ENCODE measurements at regions not wholly inside any gene's neighbourhood (a gene's known extent, or its start where the extent isn't known, plus 50 kb on each side); places are given as distances from the start of the nearest gene placed in this dataset.

GRCh38 chr5:123720339-123720738 is 208.4 kb downstream of the CSNK1G3 start:
- no peak for DNase-seq (ENCODE audit: low spot score)
- no peak for ATAC-seq (ENCODE audit: low FRiP score)
- no peak for TF ChIP-seq CTCF (IDR thresholded peaks at IDR 0.05)

GRCh38 chr5:123719004-123719403 is 207.0 kb downstream of the CSNK1G3 start:
- TF ChIP-seq CTCF (IDR thresholded peaks at IDR 0.05), result no peak
- ATAC-seq (ENCODE audit: low FRiP score), result no peak

GRCh38 chr5:123718238-123718637 is 206.3 kb downstream of the CSNK1G3 start:
- no peak for DNase-seq (ENCODE audit: low spot score)
- no peak for TF ChIP-seq CTCF (IDR thresholded peaks at IDR 0.05)
- no peak for ATAC-seq (ENCODE audit: low FRiP score)

More at GRCh38 chr5:123719004-123719403, 207.0 kb downstream of the CSNK1G3 start:
- DNase-seq (ENCODE audit: low spot score), result no peak

DNA sequence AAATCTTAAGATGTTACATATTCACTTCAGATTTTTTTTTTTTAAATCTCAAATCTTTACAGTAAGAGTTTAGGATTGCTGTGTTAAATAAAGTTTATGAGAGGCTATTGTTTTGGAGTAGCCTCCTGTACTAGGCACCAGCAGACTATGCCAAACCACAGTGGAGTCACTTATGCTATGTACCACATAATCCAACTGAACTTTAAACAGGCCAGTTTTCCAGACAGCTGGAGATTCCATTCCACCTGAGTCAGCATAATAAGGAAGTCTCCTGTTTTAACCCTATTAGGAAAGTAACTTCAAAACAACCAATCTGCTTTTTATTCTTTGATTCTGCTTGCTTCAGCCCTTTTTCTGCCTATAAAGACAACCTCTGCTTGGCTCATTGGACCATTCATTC is 205.2 kb downstream of the CSNK1G3 start:
- no peak for TF ChIP-seq CTCF (IDR thresholded peaks at IDR 0.05)
- no peak for DNase-seq (ENCODE audit: low spot score)
- ATAC-seq (ENCODE audit: low FRiP score), result no peak

GRCh38 chr5:123710031-123710430 is 198.1 kb downstream of the CSNK1G3 start:
- ATAC-seq (ENCODE audit: low FRiP score), result no peak
- no peak for TF ChIP-seq CTCF (IDR thresholded peaks at IDR 0.05)
- DNase-seq (ENCODE audit: low spot score), result no peak

DNA sequence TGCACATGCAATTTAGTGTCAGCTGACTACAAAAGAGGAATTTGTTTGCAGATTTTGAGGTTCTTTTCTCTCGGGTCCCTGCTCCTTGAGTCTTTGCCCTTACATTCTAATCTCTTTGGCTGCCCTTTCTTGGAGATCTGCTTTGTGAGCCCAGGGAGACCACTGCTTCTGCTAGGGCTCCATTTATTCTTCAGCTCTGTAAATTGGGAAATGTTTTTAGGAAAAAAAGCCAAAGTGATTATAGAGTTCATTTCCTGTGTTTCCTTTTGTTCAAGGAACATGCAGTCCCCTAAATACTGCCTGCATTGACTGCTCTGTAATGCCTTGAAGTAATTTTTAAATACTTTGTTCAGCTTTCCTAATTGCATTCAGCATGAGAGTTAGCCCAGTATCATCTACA is 197.4 kb downstream of the CSNK1G3 start:
- no peak for TF ChIP-seq CTCF (IDR thresholded peaks at IDR 0.05)
- ATAC-seq (ENCODE audit: low FRiP score) (no peak), DNase-seq (ENCODE audit: low spot score) (no peak)

GRCh38 chr5:123708074-123708806 is 196.3 kb downstream of the CSNK1G3 start:
- ATAC-seq (ENCODE audit: low FRiP score) (no peak), DNase-seq (ENCODE audit: low spot score) (no peak)
- no peak for TF ChIP-seq CTCF (IDR thresholded peaks at IDR 0.05)

All from omental fat pad (tissue), 3 donors.